ENCODE measurements at regions not wholly inside any gene's neighbourhood (a gene's known extent, or its start where the extent isn't known, plus 50 kb on each side); places are given as distances from the start of the nearest gene placed in this dataset.

GRCh38 chr11:37422511-37422910 is 824.5 kb upstream of the RAG2 start:
- no peak for DNase-seq (ENCODE audit: insufficient read length, low spot score)
- no peak for TF ChIP-seq CTCF (IDR thresholded peaks at IDR 0.05; ENCODE audit: insufficient read depth, missing control alignments)
- no peak for FAIRE-seq

- DNase-seq (ENCODE audit: insufficient read length, low spot score) (no peak), FAIRE-seq (no peak)
- no peak for TF ChIP-seq CTCF (IDR thresholded peaks at IDR 0.05; ENCODE audit: insufficient read depth, missing control alignments)
Observed at GRCh38 chr11:37411289-37411688, 813.3 kb upstream of the RAG2 start.

GRCh38 chr11:37409124-37409523 is 811.1 kb upstream of the RAG2 start:
- no peak for FAIRE-seq
- no peak for TF ChIP-seq CTCF (IDR thresholded peaks at IDR 0.05; ENCODE audit: insufficient read depth, missing control alignments)
- no peak for DNase-seq (ENCODE audit: insufficient read length, low spot score)

- no peak for FAIRE-seq
- TF ChIP-seq CTCF (IDR thresholded peaks at IDR 0.05; ENCODE audit: insufficient read depth, missing control alignments): no peak
- no peak for DNase-seq (ENCODE audit: insufficient read length, low spot score)
Observed at GRCh38 chr11:37407461-37407860, 809.4 kb upstream of the RAG2 start.

- no peak for TF ChIP-seq CTCF (IDR thresholded peaks at IDR 0.05; ENCODE audit: insufficient read depth, missing control alignments)
- FAIRE-seq (no peak), DNase-seq (ENCODE audit: insufficient read length, low spot score) (no peak)
Observed at GRCh38 chr11:37406651-37407050, 808.6 kb upstream of the RAG2 start.

- no peak for TF ChIP-seq CTCF (IDR thresholded peaks at IDR 0.05; ENCODE audit: insufficient read depth, missing control alignments)
- FAIRE-seq (no peak), DNase-seq (ENCODE audit: insufficient read length, low spot score) (no peak)
Observed at GRCh38 chr11:37404231-37404630, 806.2 kb upstream of the RAG2 start.

GRCh38 chr11:37402663-37403062 is 804.6 kb upstream of the RAG2 start:
- no peak for TF ChIP-seq CTCF (IDR thresholded peaks at IDR 0.05; ENCODE audit: insufficient read depth, missing control alignments)

More at GRCh38 chr11:37402663-37403062, 804.6 kb upstream of the RAG2 start:
- DNase-seq (ENCODE audit: insufficient read length, low spot score) (no peak), FAIRE-seq (no peak)
